Thyroid gland (tissue), 4 donors: ENCODE measurements at regions not wholly inside any gene's neighbourhood (a gene's known extent, or its start where the extent isn't known, plus 50 kb on each side); places are given as distances from the start of the nearest gene placed in this dataset.

ENCODE experiments used
- POLR2A ChIP-seq, 2 donors: fragments of 450-650 bp; IDR thresholded peaks; one replicate each; pipeline ENCODE4 v1.6.1; 2017; ENCODE audit warnings: antibody characterized with exemption in 2 of 2, mild to moderate bottlenecking in 2 of 2, moderate library complexity in 1 of 2
- TF ChIP-seq, protein P1 (sequence below), 6 experiments: fragments of 200-600 bp in 3 of 6; fragments of 450-650 bp in 3 of 6; sonication (generic) in 3 of 6; IDR thresholded peaks; one replicate each; pipeline ENCODE4 v1.5.1; 2016 to 2019; ENCODE audit warnings: antibody characterized with exemption in 6 of 6, mild to moderate bottlenecking in 2 of 6, inconsistent platforms in 1 of 6, moderate library complexity in 1 of 6

DNA sequence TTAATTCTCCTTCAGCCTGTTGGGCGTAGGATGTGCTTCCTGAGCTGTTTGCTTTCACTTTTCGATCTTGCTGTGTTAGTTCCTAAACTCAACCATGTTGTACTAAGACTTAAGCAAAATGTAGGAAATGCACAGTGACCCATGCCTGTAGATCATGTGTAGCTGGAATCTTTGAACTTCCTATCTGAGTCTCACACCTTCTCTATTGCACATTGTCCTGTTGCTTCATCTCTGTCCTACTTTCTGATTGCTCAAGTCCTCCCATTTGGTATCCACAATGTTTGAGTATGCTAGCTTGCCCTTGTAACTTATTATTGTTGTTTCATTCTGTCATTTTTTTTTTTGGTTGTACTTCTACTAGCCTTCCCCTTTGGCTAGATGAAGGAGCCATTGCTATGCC lies 239.6 kb downstream of the PPP1R2C start:
- TF ChIP-seq, protein P1, sequence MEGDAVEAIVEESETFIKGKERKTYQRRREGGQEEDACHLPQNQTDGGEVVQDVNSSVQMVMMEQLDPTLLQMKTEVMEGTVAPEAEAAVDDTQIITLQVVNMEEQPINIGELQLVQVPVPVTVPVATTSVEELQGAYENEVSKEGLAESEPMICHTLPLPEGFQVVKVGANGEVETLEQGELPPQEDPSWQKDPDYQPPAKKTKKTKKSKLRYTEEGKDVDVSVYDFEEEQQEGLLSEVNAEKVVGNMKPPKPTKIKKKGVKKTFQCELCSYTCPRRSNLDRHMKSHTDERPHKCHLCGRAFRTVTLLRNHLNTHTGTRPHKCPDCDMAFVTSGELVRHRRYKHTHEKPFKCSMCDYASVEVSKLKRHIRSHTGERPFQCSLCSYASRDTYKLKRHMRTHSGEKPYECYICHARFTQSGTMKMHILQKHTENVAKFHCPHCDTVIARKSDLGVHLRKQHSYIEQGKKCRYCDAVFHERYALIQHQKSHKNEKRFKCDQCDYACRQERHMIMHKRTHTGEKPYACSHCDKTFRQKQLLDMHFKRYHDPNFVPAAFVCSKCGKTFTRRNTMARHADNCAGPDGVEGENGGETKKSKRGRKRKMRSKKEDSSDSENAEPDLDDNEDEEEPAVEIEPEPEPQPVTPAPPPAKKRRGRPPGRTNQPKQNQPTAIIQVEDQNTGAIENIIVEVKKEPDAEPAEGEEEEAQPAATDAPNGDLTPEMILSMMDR (IDR thresholded peaks at IDR 0.05) = no peak
- no peak for TF ChIP-seq POLR2A (IDR thresholded peaks at IDR 0.05)
